ENCODE measurements at regions not wholly inside any gene's neighbourhood (a gene's known extent, or its start where the extent isn't known, plus 50 kb on each side); places are given as distances from the start of the nearest gene placed in this dataset.
A peak's percentile ranks its signal among the peaks of the same experiment; 100 is the strongest.

DNA sequence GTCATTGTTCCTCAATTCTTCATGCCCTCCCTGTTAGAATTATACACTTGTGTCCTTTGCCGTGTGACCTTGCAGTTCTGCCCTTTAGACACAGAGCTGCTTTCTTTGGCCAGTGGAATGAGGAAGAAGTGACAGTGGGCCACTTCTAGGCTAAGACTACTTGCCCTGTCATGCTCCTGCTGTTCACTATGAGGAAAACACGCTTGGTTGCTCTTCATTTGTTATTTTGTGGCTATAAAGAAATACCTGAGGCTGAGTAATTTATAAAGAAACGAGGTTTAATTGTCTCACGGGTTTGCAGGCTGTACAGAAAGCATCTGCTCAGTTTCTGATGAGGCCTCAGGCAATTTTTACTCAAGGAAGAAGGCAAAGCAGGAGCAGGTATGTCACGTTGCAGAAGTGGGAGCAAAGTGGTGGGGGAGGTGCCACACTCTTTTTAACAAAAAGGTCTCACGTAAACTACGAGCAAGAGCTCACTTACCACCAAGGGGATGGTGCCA lies 279.1 kb upstream of the DMAC1 start:
- Histone ChIP-seq H3K4me3 (ENCODE audit: low read depth in 1 of 2, low read length in 2 of 2) (no peak overlapping the region), H3K4me2 (ENCODE audit: insufficient read depth, low read length) (no peak overlapping the region), H3K9ac (ENCODE audit: low read depth, low read length) (no peak overlapping the region), H3K4me1 (ENCODE audit: insufficient read depth, low read length) (no peaks in the 10 kb centered on the region), H3K27ac (ENCODE audit: low read length) (no peak overlapping the region), H3K79me2 (ENCODE audit: insufficient read depth, low read length) (no peaks in the 10 kb centered on the region), H2AFZ (ENCODE audit: low read depth, low read length) (no peak overlapping the region), H3K36me3 (ENCODE audit: insufficient read depth, low read length) (no peaks in the 10 kb centered on the region), H3K9me3 (ENCODE audit: insufficient read depth, low read length, severe bottlenecking) (no peaks in the 10 kb centered on the region), H3K27me3 (ENCODE audit: insufficient read depth, low read length, poor library complexity) (no peaks in the 10 kb centered on the region), H4K20me1 (ENCODE audit: insufficient read depth, low read length) (no peaks in the 10 kb centered on the region)
- ATAC-seq (ENCODE audit: insufficient read depth, low read depth): no peak
- TF ChIP-seq CTCF (IDR thresholded peaks at IDR 0.05; ENCODE audit: borderline replicate concordance, extremely low read depth, low read length, poor library complexity, severe bottlenecking): no peak
- TF ChIP-seq EZH2 (IDR thresholded peaks at IDR 0.05; ENCODE audit: borderline replicate concordance, low read depth, low read length, severe bottlenecking): no peak
- DNase-seq: no peak

DNA sequence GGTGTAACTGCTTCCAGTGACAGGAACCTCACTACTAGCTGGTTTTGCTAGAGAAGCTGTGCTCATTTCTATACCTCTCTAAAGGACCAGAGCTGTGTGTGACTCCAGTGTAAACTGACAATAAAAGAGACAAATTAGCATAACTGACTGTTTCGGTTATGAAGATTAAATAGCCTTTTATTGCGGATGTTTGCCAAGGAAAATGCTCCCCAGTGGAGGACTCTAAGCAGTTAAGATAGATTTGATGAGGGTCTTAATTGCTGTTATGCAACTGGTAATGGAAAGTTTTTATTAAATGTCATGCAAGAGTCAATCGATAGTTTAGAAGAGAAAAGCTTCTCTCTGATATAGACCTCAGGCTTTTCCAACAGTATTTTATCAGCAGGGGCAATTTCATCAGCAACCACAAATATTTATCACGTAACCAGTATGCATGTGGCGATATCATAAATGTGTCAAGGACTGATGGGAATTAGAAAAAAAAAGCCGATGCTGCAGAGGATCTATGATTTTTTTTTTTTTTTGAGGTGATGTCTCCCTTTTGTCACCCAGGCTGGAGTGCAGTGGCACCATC lies 275.2 kb upstream of the DMAC1 start:
- H3K4me3 ChIP-seq (ENCODE audit: low read depth in 1 of 2, low read length in 2 of 2): no peak overlapping the region
- H3K9ac ChIP-seq (ENCODE audit: low read depth, low read length): no peak overlapping the region
- no peak overlapping the region for H3K4me2 ChIP-seq (ENCODE audit: insufficient read depth, low read length)
- H3K79me2 ChIP-seq (ENCODE audit: insufficient read depth, low read length): no peaks in the 10 kb centered on the region
- H3K27me3 ChIP-seq (ENCODE audit: insufficient read depth, low read length, poor library complexity): no peaks in the 10 kb centered on the region
- no peak for DNase-seq
- TF ChIP-seq EZH2 (IDR thresholded peaks at IDR 0.05; ENCODE audit: borderline replicate concordance, low read depth, low read length, severe bottlenecking) (no peak), CTCF (IDR thresholded peaks at IDR 0.05; ENCODE audit: borderline replicate concordance, extremely low read depth, low read length, poor library complexity, severe bottlenecking) (no peak)
- no peaks in the 10 kb centered on the region for H3K4me1 ChIP-seq (ENCODE audit: insufficient read depth, low read length)
- H2AFZ ChIP-seq (ENCODE audit: low read depth, low read length): no peak overlapping the region
- no peaks in the 10 kb centered on the region for H3K9me3 ChIP-seq (ENCODE audit: insufficient read depth, low read length, severe bottlenecking)
- no peaks in the 10 kb centered on the region for H3K36me3 ChIP-seq (ENCODE audit: insufficient read depth, low read length)
- ATAC-seq (ENCODE audit: insufficient read depth, low read depth): no peak
- no peaks in the 10 kb centered on the region for H4K20me1 ChIP-seq (ENCODE audit: insufficient read depth, low read length)
- H3K27ac ChIP-seq (ENCODE audit: low read length): no peak overlapping the region

GRCh38 chr9:8071445-8071798 lies 271.8 kb upstream of the DMAC1 start:
- DNase-seq: no peak
- no peaks in the 10 kb centered on the region for H3K79me2 ChIP-seq (ENCODE audit: insufficient read depth, low read length)
- H3K27ac ChIP-seq (ENCODE audit: low read length): no peak overlapping the region
- H3K9me3 ChIP-seq (ENCODE audit: insufficient read depth, low read length, severe bottlenecking): no peaks in the 10 kb centered on the region
- TF ChIP-seq CTCF (IDR thresholded peaks at IDR 0.05; ENCODE audit: borderline replicate concordance, extremely low read depth, low read length, poor library complexity, severe bottlenecking) (no peak), EZH2 (IDR thresholded peaks at IDR 0.05; ENCODE audit: borderline replicate concordance, low read depth, low read length, severe bottlenecking) (no peak)
- H3K4me2 ChIP-seq (ENCODE audit: insufficient read depth, low read length): no peak overlapping the region
- no peaks in the 10 kb centered on the region for H3K36me3 ChIP-seq (ENCODE audit: insufficient read depth, low read length)
- H2AFZ ChIP-seq (ENCODE audit: low read depth, low read length): peak overlapping the region; percentile 21; the same call in 1 of the 2 replicates
- no peak overlapping the region for H3K4me3 ChIP-seq (ENCODE audit: low read depth in 1 of 2, low read length in 2 of 2)
- ATAC-seq (ENCODE audit: insufficient read depth, low read depth): 0 out of 3 replicates have a peak, but pooled peaks have one; percentile 29
- no peaks in the 10 kb centered on the region for H3K4me1 ChIP-seq (ENCODE audit: insufficient read depth, low read length)
- no peaks in the 10 kb centered on the region for H4K20me1 ChIP-seq (ENCODE audit: insufficient read depth, low read length)
- no peaks in the 10 kb centered on the region for H3K27me3 ChIP-seq (ENCODE audit: insufficient read depth, low read length, poor library complexity)
- H3K9ac ChIP-seq (ENCODE audit: low read depth, low read length): no peak overlapping the region
